HCT116 (cell line): ENCODE measurements at regions not wholly inside any gene's neighbourhood (a gene's known extent, or its start where the extent isn't known, plus 50 kb on each side); places are given as distances from the start of the nearest gene placed in this dataset.

ENCODE experiments used
- ATAC-seq: fragments of 200-7000 bp; cut with Tn5 transposase; 2 replicates; pipeline ENCODE4 v1.9.1; 2020; ENCODE audit warnings: mild to moderate bottlenecking, moderate library complexity
- BruUV-seq: library from RNA; stranded (reverse); fragments of 400-500 nt; replicated peaks from 2 replicates; lab custom pipeline; 2021; lab: Mats Ljungman, UMichigan
- CTCF ChIA-PET: fragments of 300-600 bp; sonication (Branson Sonifier 250); formaldehyde crosslinking; loops from one replicate; lab custom pipeline; 2021; ENCODE audit warnings: antibody characterized with exemption; lab: Charles Lee
- POLR2A ChIA-PET: fragments of 300-600, 350-600 bp; sonication (Branson Sonifier 250); formaldehyde crosslinking; loops from one replicate; lab custom pipeline; 2021; ENCODE audit warnings: antibody characterized with exemption; lab: Charles Lee
- RAD21 ChIA-PET, 2 experiments: fragments of 300-600 bp; sonication (Branson Sonifier 250); formaldehyde crosslinking; loops; one replicate each; lab custom pipeline; 2023; ENCODE audit warnings: low total read pairs in 2 of 2; ENCODE audit not compliant: uncharacterized antibody in 2 of 2, unreplicated experiment in 2 of 2, low non-redundant PET in 1 of 2; lab: Charles Lee
- DNase-seq: peaks from one replicate; pipeline ENCODE4 v3.0.0-alpha.2; 2010; ENCODE audit warnings: low read depth, low spot score
- H2AFZ ChIP-seq: fragments of 200-600 bp; shearing (Covaris generic), sonication (generic); 2 replicates; pipeline ENCODE4 v1.6.1; 2017; ENCODE audit warnings: low read depth, mixed run types, mixed read lengths, antibody characterized with exemption, low read length; ENCODE audit not compliant: poor library complexity, severe bottlenecking
- H3K27ac ChIP-seq: 2 replicates; pipeline ENCODE4 v1.5.1; 2012; ENCODE audit warnings: low read depth, low read length
- H3K27me3 ChIP-seq: fragments of 200-600 bp; sonication (generic); 2 replicates; pipeline ENCODE4 v1.6.1; 2016; ENCODE audit warnings: mixed run types, low read length, mixed read lengths; ENCODE audit not compliant: insufficient read depth
- H3K36me3 ChIP-seq, 2 experiments: fragments of 200-500 bp in 1 of 2; fragments of 200-600 bp in 1 of 2; sonication (Bioruptor generic) in 1 of 2; sonication (generic) in 1 of 2; 2 replicates each; pipeline versions ENCODE4 v1.5.1 to v1.6.1; 2014 to 2016; ENCODE audit warnings: low read length in 2 of 2, inconsistent platforms in 1 of 2, mixed read lengths in 1 of 2, mixed run types in 1 of 2; ENCODE audit not compliant: insufficient read depth in 2 of 2, control insufficient read depth in 1 of 2
- H3K4me1 ChIP-seq, 2 experiments: fragments of 200-600 bp in 1 of 2; sonication (generic) in 1 of 2; 2 replicates each; pipeline versions ENCODE4 v1.5.1 to v1.6.1; 2012 to 2017; ENCODE audit warnings: low read length in 2 of 2, inconsistent platforms in 1 of 2, mild to moderate bottlenecking in 1 of 2, mixed read lengths in 1 of 2, mixed run types in 1 of 2, moderate library complexity in 1 of 2; ENCODE audit not compliant: insufficient read depth in 2 of 2, control insufficient read depth in 1 of 2
- H3K4me2 ChIP-seq: fragments of 200-600 bp; sonication (generic); 2 replicates; pipeline ENCODE4 v1.6.1; 2017; ENCODE audit warnings: mixed run types, low read length, mixed read lengths
- H3K4me3 ChIP-seq, 2 experiments: fragments of 200-600 bp in 1 of 2; sonication (generic) in 1 of 2; replicated peaks in 1 of 2; 2 replicates each; pipeline ENCODE4 v1.5.1; 2011 to 2016; ENCODE audit warnings: low read length in 2 of 2, control low read depth in 1 of 2, low read depth in 1 of 2, mild to moderate bottlenecking in 1 of 2, mixed read lengths in 1 of 2, mixed run types in 1 of 2
- H3K79me2 ChIP-seq: fragments of 200-600 bp; sonication (generic); 2 replicates; pipeline ENCODE4 v1.6.1; 2017; ENCODE audit warnings: mild to moderate bottlenecking, mixed run types, low read length, moderate library complexity, mixed read lengths; ENCODE audit not compliant: insufficient read depth
- H3K9ac ChIP-seq: fragments of 200-600 bp; sonication (generic); 2 replicates; pipeline ENCODE4 v1.6.1; 2016; ENCODE audit warnings: low read length, mixed read lengths
- H3K9me2 ChIP-seq: fragments of 200-600 bp; sonication (generic), shearing (Covaris generic); 2 replicates; pipeline ENCODE4 v1.6.1; 2017; ENCODE audit warnings: mixed run types, mild to moderate bottlenecking, moderate library complexity; ENCODE audit not compliant: insufficient read depth
- H3K9me3 ChIP-seq, 2 experiments: fragments of 200-500 bp in 1 of 2; fragments of 200-600 bp in 1 of 2; sonication (Bioruptor generic) in 1 of 2; sonication (generic) in 1 of 2; 2 replicates each; pipeline ENCODE4 v1.6.1; 2014 to 2017; ENCODE audit warnings: low read length in 2 of 2, mixed read lengths in 2 of 2, inconsistent platforms in 1 of 2, low read depth in 1 of 2, mild to moderate bottlenecking in 1 of 2, mixed run types in 1 of 2, moderate library complexity in 1 of 2; ENCODE audit not compliant: control insufficient read depth in 1 of 2, insufficient read depth in 1 of 2
- H4K20me1 ChIP-seq: fragments of 200-600 bp; sonication (generic), shearing (Covaris generic); 2 replicates; pipeline ENCODE4 v1.6.1; 2017; ENCODE audit warnings: mixed run types, mild to moderate bottlenecking, moderate library complexity; ENCODE audit not compliant: insufficient read depth
- CEBPB ChIP-seq: IDR thresholded peaks from 2 replicates; pipeline ENCODE4 v1.6.1; 2012; ENCODE audit warnings: low read depth
- EZH2 ChIP-seq: fragments of 200-600 bp; sonication (generic); IDR thresholded peaks from 2 replicates; pipeline ENCODE4 v1.6.1; 2017; ENCODE audit warnings: antibody characterized with exemption, mixed run types
- EZH2phosphoT487 ChIP-seq: fragments of 200-600 bp; IDR thresholded peaks from 2 replicates; pipeline ENCODE4 v1.6.1; 2018; ENCODE audit warnings: antibody characterized with exemption, borderline replicate concordance
- JUND ChIP-seq: IDR thresholded peaks from 2 replicates; pipeline ENCODE4 v1.6.1; 2012
- RAD21 ChIP-seq: IDR thresholded peaks from 2 replicates; pipeline ENCODE4 v1.6.1; 2012; ENCODE audit warnings: low read depth, mild to moderate bottlenecking
- SIN3A ChIP-seq: IDR thresholded peaks from 2 replicates; pipeline ENCODE4 v1.6.1; 2012; ENCODE audit warnings: low read depth
- SP1 ChIP-seq: IDR thresholded peaks from 2 replicates; pipeline ENCODE4 v1.6.1; 2012; ENCODE audit warnings: low read depth
- YY1 ChIP-seq: IDR thresholded peaks from 2 replicates; pipeline ENCODE4 v1.6.1; 2011; ENCODE audit warnings: low read length, low read depth, moderate library complexity, mild to moderate bottlenecking; ENCODE audit not compliant: insufficient replicate concordance; ENCODE audit errors: extremely low read depth
- ZFX ChIP-seq: fragments of 450-650 bp; IDR thresholded peaks from 2 replicates; pipeline ENCODE4 v1.6.1; 2017
- intact Hi-C: fragments of 100-400 bp; cut with micrococcal nuclease; formaldehyde crosslinking; loops from 2 replicates; pipeline ENCODE4 v1.10.0; 2022
- TF ChIP-seq, protein P1 (sequence below), 3 experiments: fragments of 200-600 bp in 1 of 3; sonication (generic) in 1 of 3; IDR thresholded peaks in 2 of 3; conservative IDR thresholded peaks in 1 of 3; 2 replicates each; pipeline ENCODE4 v1.5.1; 2012 to 2017; ENCODE audit warnings: low read depth in 2 of 3, low read length in 2 of 3, antibody characterized with exemption in 1 of 3, borderline replicate concordance in 1 of 3, control low read depth in 1 of 3, mild to moderate bottlenecking in 1 of 3, mixed read lengths in 1 of 3, mixed run types in 1 of 3, moderate library complexity in 1 of 3; ENCODE audit not compliant: insufficient read depth in 1 of 3
- TF ChIP-seq, protein P2 (sequence below): IDR thresholded peaks from 2 replicates; pipeline ENCODE4 v1.6.1; 2012; ENCODE audit warnings: low read depth
- TF ChIP-seq, protein P3 (sequence below): IDR thresholded peaks from 2 replicates; pipeline ENCODE4 v1.6.1; 2012

DNA sequence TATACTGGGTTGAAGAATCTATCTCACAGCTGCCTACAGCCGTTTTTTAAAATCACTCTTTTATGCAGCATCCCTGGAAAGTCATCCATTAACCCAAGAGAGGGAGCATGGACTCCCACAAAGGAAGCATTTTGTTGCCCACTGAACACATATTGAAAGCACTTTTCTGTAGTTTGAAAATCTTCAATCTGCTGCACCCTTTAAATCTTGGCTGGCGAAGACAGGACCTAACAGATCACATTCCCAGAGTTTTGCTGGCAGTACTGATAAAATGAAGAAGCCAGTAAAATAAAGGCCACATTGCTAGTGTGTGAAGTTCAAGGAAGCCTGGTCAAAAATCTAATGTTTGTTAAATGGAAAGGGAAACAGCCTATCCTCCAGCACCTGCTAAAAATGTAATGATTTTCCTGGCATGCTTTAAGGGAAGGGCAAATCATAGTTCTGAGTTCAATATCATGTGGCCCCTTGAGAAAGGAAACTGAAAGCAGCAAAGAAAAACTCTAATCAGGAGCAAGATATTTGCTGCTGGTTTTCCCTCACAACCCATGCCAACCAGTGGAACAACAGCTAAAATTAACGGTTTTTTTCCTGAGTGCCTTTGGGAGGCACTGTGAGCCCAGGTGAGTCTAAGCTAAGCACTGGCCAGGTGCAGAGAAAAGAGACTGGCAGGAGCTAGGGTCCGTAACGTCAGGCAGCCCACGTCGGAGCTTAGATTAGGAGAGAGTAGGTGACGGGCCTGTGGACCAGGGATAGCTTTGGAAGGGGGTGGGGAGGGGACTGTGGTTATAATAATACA, 97.9 kb upstream of the PALS2 start:
- Histone ChIP-seq H4K20me1 (no peaks in the 10 kb centered on the region), H3K79me2 (no peaks in the 10 kb centered on the region), H2AFZ (no peak overlapping the region), H3K9me2 (no peaks in the 10 kb centered on the region), H3K27ac (no peak overlapping the region), H3K27me3 (no peaks in the 10 kb centered on the region), H3K4me2 (no peak overlapping the region), H3K36me3 (no peaks in the 10 kb centered on the region), H3K9me3 (no peaks in the 10 kb centered on the region), H3K4me3 (no peak overlapping the region), H3K4me1 (peaks cover 12 to 15% of the 10 kb centered on the region in 2 experiments), H3K9ac (no peak overlapping the region)
- ChIA-PET RAD21 (interaction anchor here (0.6 kb wide), 2 partner anchors 30 to 65 kb away, joined by 3 read pairs; no protein-coding TSS in a partner anchor), CTCF (interaction anchor here (1.1 to 1.4 kb wide), 2 partner anchors 189 to 240 kb away, joined by 3 read pairs; no protein-coding TSS in a partner anchor), POLR2A (no interaction called here)
- intact Hi-C loops = no loop called here
- TF ChIP-seq SIN3A (no peak), JUND (no peak), EZH2phosphoT487 (no peak), YY1 (no peak), CEBPB (no peak), ZFX (no peak), SP1 (no peak), RAD21 (peak; percentile 40), EZH2 (no peak)
- TF ChIP-seq, protein P1, sequence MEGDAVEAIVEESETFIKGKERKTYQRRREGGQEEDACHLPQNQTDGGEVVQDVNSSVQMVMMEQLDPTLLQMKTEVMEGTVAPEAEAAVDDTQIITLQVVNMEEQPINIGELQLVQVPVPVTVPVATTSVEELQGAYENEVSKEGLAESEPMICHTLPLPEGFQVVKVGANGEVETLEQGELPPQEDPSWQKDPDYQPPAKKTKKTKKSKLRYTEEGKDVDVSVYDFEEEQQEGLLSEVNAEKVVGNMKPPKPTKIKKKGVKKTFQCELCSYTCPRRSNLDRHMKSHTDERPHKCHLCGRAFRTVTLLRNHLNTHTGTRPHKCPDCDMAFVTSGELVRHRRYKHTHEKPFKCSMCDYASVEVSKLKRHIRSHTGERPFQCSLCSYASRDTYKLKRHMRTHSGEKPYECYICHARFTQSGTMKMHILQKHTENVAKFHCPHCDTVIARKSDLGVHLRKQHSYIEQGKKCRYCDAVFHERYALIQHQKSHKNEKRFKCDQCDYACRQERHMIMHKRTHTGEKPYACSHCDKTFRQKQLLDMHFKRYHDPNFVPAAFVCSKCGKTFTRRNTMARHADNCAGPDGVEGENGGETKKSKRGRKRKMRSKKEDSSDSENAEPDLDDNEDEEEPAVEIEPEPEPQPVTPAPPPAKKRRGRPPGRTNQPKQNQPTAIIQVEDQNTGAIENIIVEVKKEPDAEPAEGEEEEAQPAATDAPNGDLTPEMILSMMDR (IDR thresholded peaks at IDR 0.05 in 2 of 3, conservative IDR thresholded peaks at IDR 0.05 in 1 of 3; ENCODE audit: borderline replicate concordance in 1 of 3, insufficient read depth in 1 of 3, low read depth in 2 of 3, low read length in 2 of 3) = 0 out of 6 replicates have a peak, but pooled peaks of 1 of the 3 experiments have one; percentile 8
- TF ChIP-seq, protein P2, sequence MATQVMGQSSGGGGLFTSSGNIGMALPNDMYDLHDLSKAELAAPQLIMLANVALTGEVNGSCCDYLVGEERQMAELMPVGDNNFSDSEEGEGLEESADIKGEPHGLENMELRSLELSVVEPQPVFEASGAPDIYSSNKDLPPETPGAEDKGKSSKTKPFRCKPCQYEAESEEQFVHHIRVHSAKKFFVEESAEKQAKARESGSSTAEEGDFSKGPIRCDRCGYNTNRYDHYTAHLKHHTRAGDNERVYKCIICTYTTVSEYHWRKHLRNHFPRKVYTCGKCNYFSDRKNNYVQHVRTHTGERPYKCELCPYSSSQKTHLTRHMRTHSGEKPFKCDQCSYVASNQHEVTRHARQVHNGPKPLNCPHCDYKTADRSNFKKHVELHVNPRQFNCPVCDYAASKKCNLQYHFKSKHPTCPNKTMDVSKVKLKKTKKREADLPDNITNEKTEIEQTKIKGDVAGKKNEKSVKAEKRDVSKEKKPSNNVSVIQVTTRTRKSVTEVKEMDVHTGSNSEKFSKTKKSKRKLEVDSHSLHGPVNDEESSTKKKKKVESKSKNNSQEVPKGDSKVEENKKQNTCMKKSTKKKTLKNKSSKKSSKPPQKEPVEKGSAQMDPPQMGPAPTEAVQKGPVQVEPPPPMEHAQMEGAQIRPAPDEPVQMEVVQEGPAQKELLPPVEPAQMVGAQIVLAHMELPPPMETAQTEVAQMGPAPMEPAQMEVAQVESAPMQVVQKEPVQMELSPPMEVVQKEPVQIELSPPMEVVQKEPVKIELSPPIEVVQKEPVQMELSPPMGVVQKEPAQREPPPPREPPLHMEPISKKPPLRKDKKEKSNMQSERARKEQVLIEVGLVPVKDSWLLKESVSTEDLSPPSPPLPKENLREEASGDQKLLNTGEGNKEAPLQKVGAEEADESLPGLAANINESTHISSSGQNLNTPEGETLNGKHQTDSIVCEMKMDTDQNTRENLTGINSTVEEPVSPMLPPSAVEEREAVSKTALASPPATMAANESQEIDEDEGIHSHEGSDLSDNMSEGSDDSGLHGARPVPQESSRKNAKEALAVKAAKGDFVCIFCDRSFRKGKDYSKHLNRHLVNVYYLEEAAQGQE = no peak
- TF ChIP-seq, protein P3, sequence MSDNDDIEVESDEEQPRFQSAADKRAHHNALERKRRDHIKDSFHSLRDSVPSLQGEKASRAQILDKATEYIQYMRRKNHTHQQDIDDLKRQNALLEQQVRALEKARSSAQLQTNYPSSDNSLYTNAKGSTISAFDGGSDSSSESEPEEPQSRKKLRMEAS = no peak
- BruUV-seq = no TSS peak
- ATAC-seq = peak; percentile 49; the same call in 1 of the 2 replicates
- no peak for DNase-seq
